HEK293 (cell line): ENCODE measurements at regions not wholly inside any gene's neighbourhood (a gene's known extent, or its start where the extent isn't known, plus 50 kb on each side); places are given as distances from the start of the nearest gene placed in this dataset.

Experiments
- CTCF ChIP-seq: fragments of 450-650 bp; formaldehyde crosslinking; IDR thresholded peaks from 2 replicates; pipeline ENCODE4 v1.5.1; 2016; ENCODE audit warnings: missing biosample characterization, missing genetic modification characterization
- MZF1 ChIP-seq: fragments of 450-650 bp; formaldehyde crosslinking; IDR thresholded peaks from 2 replicates; pipeline ENCODE4 v1.5.1; 2017; ENCODE audit warnings: missing biosample characterization, missing genetic modification characterization, borderline replicate concordance
- REST ChIP-seq: fragments of 450-650 bp; formaldehyde crosslinking; IDR thresholded peaks from 2 replicates; pipeline ENCODE4 v1.5.1; 2016; ENCODE audit warnings: missing biosample characterization, missing genetic modification characterization
- ZBTB26 ChIP-seq: fragments of 450-650 bp; formaldehyde crosslinking; optimal IDR thresholded peaks from 2 replicates; pipeline ENCODE3; 2016; ENCODE audit warnings: missing biosample characterization, mild to moderate bottlenecking, missing genetic modification characterization
- ZBTB8A ChIP-seq: fragments of 450-650 bp; formaldehyde crosslinking; IDR thresholded peaks from 2 replicates; pipeline ENCODE4 v1.5.1; 2016; ENCODE audit warnings: missing biosample characterization, missing genetic modification characterization
- ZNF138 ChIP-seq: fragments of 450-650 bp; formaldehyde crosslinking; IDR thresholded peaks from 2 replicates; pipeline ENCODE4 v1.5.1; 2016; ENCODE audit warnings: missing biosample characterization, missing genetic modification characterization, borderline replicate concordance
- ZNF274 ChIP-seq, 2 experiments: fragments of 200-500 bp in 1 of 2; fragments of 450-650 bp in 1 of 2; sonication (Bioruptor generic) in 1 of 2; formaldehyde crosslinking in 1 of 2; IDR thresholded peaks; 2 replicates each; pipeline versions ENCODE4 v1.5.1 to v1.6.1; 2014 to 2016; ENCODE audit warnings: borderline replicate concordance in 1 of 2, inconsistent platforms in 1 of 2, low read length in 1 of 2, missing biosample characterization in 1 of 2, missing genetic modification characterization in 1 of 2
- ZNF580 ChIP-seq: fragments of 450-650 bp; formaldehyde crosslinking; IDR thresholded peaks from 2 replicates; pipeline ENCODE4 v1.5.1; 2016; ENCODE audit warnings: missing biosample characterization, missing genetic modification characterization
- ZNF776 ChIP-seq: fragments of 450-650 bp; formaldehyde crosslinking; IDR thresholded peaks from 2 replicates; pipeline ENCODE4 v1.5.0; 2017; ENCODE audit warnings: missing biosample characterization, missing genetic modification characterization, borderline replicate concordance
- ZSCAN18 ChIP-seq: fragments of 450-650 bp; formaldehyde crosslinking; IDR thresholded peaks from 2 replicates; pipeline ENCODE4 v1.5.1; 2016; ENCODE audit warnings: missing biosample characterization, missing genetic modification characterization
- ZSCAN5A ChIP-seq: fragments of 450-650 bp; formaldehyde crosslinking; IDR thresholded peaks from 2 replicates; pipeline ENCODE4 v1.5.1; 2016; ENCODE audit warnings: missing biosample characterization, missing genetic modification characterization

- TF ChIP-seq CTCF (tag by site-specific recombination) (no peak), ZNF274 (IDR thresholded peaks at IDR 0.05; ENCODE audit: low read length) (no peak), ZNF274 (tag by site-specific recombination; IDR thresholded peaks at IDR 0.05; ENCODE audit: borderline replicate concordance) (no peak), ZNF776 (no peak), ZBTB8A (tag by site-specific recombination) (no peak), ZBTB26 (tag by site-specific recombination) (no peak), ZSCAN18 (no peak), REST (tag by site-specific recombination) (no peak), ZNF138 (tag by site-specific recombination) (no peak), ZNF580 (tag by site-specific recombination) (no peak), ZSCAN5A (tag by site-specific recombination) (no peak), MZF1 (no peak)
Observed at GRCh38 chr16:51624080-51624775, 473.2 kb upstream of the SALL1 start.
